ENCODE measurements at regions not wholly inside any gene's neighbourhood (a gene's known extent, or its start where the extent isn't known, plus 50 kb on each side); places are given as distances from the start of the nearest gene placed in this dataset.

GRCh38 chr3:113152849-113153248 is 58.5 kb upstream of the BOC start:
- TF ChIP-seq POLR2A (IDR thresholded peaks at IDR 0.05) (no peak), CTCF (IDR thresholded peaks at IDR 0.05) (no peak)

Data from tibial nerve (tissue), 3 donors.